ENCODE measurements at regions not wholly inside any gene's neighbourhood (a gene's known extent, or its start where the extent isn't known, plus 50 kb on each side); places are given as distances from the start of the nearest gene placed in this dataset.
A peak's percentile ranks its signal among the peaks of the same experiment; 100 is the strongest.

DNA sequence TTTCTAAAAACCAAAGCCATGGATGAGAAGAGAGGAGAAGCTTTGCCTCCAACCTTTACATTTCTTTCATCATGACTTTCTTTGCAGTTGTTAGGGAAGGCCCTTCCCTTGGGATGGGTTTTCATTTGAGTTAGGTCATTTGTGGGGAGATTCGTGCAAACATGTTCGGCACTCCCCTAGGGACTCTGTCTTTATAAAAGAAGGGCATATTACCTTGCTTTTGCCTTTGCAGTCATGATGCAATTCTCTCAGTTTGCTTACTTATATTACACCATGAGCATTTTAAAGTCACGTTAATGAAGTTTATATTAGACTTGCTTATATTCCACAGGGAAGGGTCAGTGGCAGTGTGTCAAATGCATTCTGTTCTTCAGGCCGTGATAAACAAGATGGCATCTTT is 289.3 kb upstream of the WWC1 start:
- Histone ChIP-seq H3K27ac (ENCODE audit: control insufficient read depth, insufficient read depth, low read length) (no peak overlapping the region), H3K4me1 (ENCODE audit: control insufficient read depth, extremely low read depth, insufficient read depth, low read length) (peaks cover 18% of the 10 kb centered on the region), H4K20me1 (ENCODE audit: control insufficient read depth, extremely low read depth, insufficient read depth, low read length) (no peaks in the 10 kb centered on the region), H3K9me3 (ENCODE audit: control insufficient read depth, low read depth, low read length) (no peaks in the 10 kb centered on the region), H3K9me1 (ENCODE audit: control insufficient read depth, extremely low read depth, insufficient read depth, low read length) (no peaks in the 10 kb centered on the region), H3K4me3 (ENCODE audit: control insufficient read depth in 2 of 3, extremely low read depth in 1 of 3, insufficient read depth in 2 of 3, low read depth in 1 of 3, low read length in 3 of 3) (no peak overlapping the region), H2AFZ (ENCODE audit: control insufficient read depth, low read length) (no peak overlapping the region), H3K9ac (ENCODE audit: control insufficient read depth, extremely low read depth, insufficient read depth, low read length) (no peak overlapping the region), H3K79me2 (ENCODE audit: control insufficient read depth, insufficient read depth, low read length) (peaks cover 53% of the 10 kb centered on the region), H3K4me2 (ENCODE audit: control insufficient read depth, extremely low read depth, insufficient read depth, low read depth, low read length) (no peak overlapping the region), H3K36me3 (ENCODE audit: control insufficient read depth in 2 of 2, extremely low read depth in 1 of 2, insufficient read depth in 2 of 2, low read length in 2 of 2) (peaks cover 13% of the 10 kb centered on the region in 2 experiments), H3K27me3 (ENCODE audit: control insufficient read depth, extremely low read depth, insufficient read depth, low read length) (no peaks in the 10 kb centered on the region)
- dilution Hi-C loops (cut with MboI; ENCODE audit: extremely low pct_ligation_motif_present, low sequenced_read_pairs) = no loop called here
- no peak for FAIRE-seq
- no peak for TF ChIP-seq EZH2 (IDR thresholded peaks at IDR 0.05; ENCODE audit: low read length)
- TF ChIP-seq, protein P1, sequence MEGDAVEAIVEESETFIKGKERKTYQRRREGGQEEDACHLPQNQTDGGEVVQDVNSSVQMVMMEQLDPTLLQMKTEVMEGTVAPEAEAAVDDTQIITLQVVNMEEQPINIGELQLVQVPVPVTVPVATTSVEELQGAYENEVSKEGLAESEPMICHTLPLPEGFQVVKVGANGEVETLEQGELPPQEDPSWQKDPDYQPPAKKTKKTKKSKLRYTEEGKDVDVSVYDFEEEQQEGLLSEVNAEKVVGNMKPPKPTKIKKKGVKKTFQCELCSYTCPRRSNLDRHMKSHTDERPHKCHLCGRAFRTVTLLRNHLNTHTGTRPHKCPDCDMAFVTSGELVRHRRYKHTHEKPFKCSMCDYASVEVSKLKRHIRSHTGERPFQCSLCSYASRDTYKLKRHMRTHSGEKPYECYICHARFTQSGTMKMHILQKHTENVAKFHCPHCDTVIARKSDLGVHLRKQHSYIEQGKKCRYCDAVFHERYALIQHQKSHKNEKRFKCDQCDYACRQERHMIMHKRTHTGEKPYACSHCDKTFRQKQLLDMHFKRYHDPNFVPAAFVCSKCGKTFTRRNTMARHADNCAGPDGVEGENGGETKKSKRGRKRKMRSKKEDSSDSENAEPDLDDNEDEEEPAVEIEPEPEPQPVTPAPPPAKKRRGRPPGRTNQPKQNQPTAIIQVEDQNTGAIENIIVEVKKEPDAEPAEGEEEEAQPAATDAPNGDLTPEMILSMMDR (optimal IDR thresholded peaks at IDR 0.05 in 1 of 3, IDR thresholded peaks at IDR 0.05 in 1 of 3, conservative IDR thresholded peaks at IDR 0.05 in 1 of 3; ENCODE audit: extremely low read depth in 1 of 3, insufficient read depth in 2 of 3, low read length in 3 of 3) = no peak
- DNase-seq (ENCODE audit: low read depth, low spot score) = no peak

DNA sequence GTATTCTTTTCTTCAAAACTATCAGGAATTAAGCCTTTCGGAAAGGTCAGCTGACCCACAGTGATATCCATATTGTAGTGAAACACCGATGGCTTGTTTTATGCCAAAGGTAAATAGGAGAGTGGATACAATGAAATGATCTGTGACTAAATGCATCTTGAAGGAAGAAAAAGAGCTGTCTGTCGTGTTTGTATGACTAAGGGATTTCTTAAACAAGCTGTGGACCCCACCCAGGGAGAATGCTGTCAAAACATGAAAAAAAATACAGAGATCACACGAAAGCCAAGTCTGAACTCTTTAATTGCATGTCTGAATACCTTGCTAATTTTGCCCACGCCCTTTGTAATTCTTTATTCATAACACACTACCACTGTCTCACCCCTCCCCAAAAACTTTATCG is 286.4 kb upstream of the WWC1 start:
- H3K9ac ChIP-seq (ENCODE audit: control insufficient read depth, extremely low read depth, insufficient read depth, low read length) = no peak overlapping the region
- H3K4me3 ChIP-seq (ENCODE audit: control insufficient read depth in 2 of 3, extremely low read depth in 1 of 3, insufficient read depth in 2 of 3, low read depth in 1 of 3, low read length in 3 of 3) = no peak overlapping the region
- peak overlapping the region; percentile 62 for H3K27ac ChIP-seq (ENCODE audit: control insufficient read depth, insufficient read depth, low read length)
- H3K36me3 ChIP-seq (ENCODE audit: control insufficient read depth in 2 of 2, extremely low read depth in 1 of 2, insufficient read depth in 2 of 2, low read length in 2 of 2) = peaks cover 2 to 6% of the 10 kb centered on the region in 2 experiments
- DNase-seq (ENCODE audit: low read depth, low spot score) = no peak
- peak; percentile 80 for FAIRE-seq
- peak overlapping the region; percentile 56 for H3K4me2 ChIP-seq (ENCODE audit: control insufficient read depth, extremely low read depth, insufficient read depth, low read depth, low read length)
- peaks cover 18% of the 10 kb centered on the region for H3K4me1 ChIP-seq (ENCODE audit: control insufficient read depth, extremely low read depth, insufficient read depth, low read length)
- H4K20me1 ChIP-seq (ENCODE audit: control insufficient read depth, extremely low read depth, insufficient read depth, low read length) = no peaks in the 10 kb centered on the region
- TF ChIP-seq, protein P1 (optimal IDR thresholded peaks at IDR 0.05 in 1 of 3, IDR thresholded peaks at IDR 0.05 in 1 of 3, conservative IDR thresholded peaks at IDR 0.05 in 1 of 3; ENCODE audit: extremely low read depth in 1 of 3, insufficient read depth in 2 of 3, low read length in 3 of 3) = no peak
- TF ChIP-seq EZH2 (IDR thresholded peaks at IDR 0.05; ENCODE audit: low read length) = no peak
- no peaks in the 10 kb centered on the region for H3K27me3 ChIP-seq (ENCODE audit: control insufficient read depth, extremely low read depth, insufficient read depth, low read length)
- H2AFZ ChIP-seq (ENCODE audit: control insufficient read depth, low read length) = no peak overlapping the region
- no peaks in the 10 kb centered on the region for H3K9me3 ChIP-seq (ENCODE audit: control insufficient read depth, low read depth, low read length)
- H3K79me2 ChIP-seq (ENCODE audit: control insufficient read depth, insufficient read depth, low read length) = peaks cover 47% of the 10 kb centered on the region
- dilution Hi-C loops (cut with MboI; ENCODE audit: extremely low pct_ligation_motif_present, low sequenced_read_pairs) = no loop called here
- no peaks in the 10 kb centered on the region for H3K9me1 ChIP-seq (ENCODE audit: control insufficient read depth, extremely low read depth, insufficient read depth, low read length)

Measured in keratinocyte (primary cell).